Nephron (organoid): ENCODE measurements at regions not wholly inside any gene's neighbourhood (a gene's known extent, or its start where the extent isn't known, plus 50 kb on each side); places are given as distances from the start of the nearest gene placed in this dataset.

Experiments used
- H3K27ac Mint-ChIP-seq, 3 experiments: 2 replicates each; pipeline ENCODE4 v1.8.0; 2020; ENCODE audit warnings: mixed read lengths in 3 of 3, mild to moderate bottlenecking in 2 of 3, moderate library complexity in 1 of 3
- H3K27me3 Mint-ChIP-seq: 2 replicates; pipeline ENCODE4 v1.8.0; 2021; ENCODE audit warnings: low read depth, mild to moderate bottlenecking, moderate library complexity, mixed read lengths
- H3K36me3 Mint-ChIP-seq: 2 replicates; pipeline ENCODE4 v1.8.0; 2020; ENCODE audit warnings: low read depth, mixed read lengths
- H3K4me1 Mint-ChIP-seq: 2 replicates; pipeline ENCODE4 v1.8.0; 2020; ENCODE audit warnings: mixed read lengths
- H3K4me3 Mint-ChIP-seq, 3 experiments: 2 replicates each; pipeline ENCODE4 v1.8.0; 2020; ENCODE audit warnings: mild to moderate bottlenecking in 3 of 3, mixed read lengths in 3 of 3, moderate library complexity in 2 of 3
- H3K9me3 Mint-ChIP-seq: 2 replicates; pipeline ENCODE4 v1.8.0; 2020; ENCODE audit warnings: mixed read lengths
- CTCF ChIP-seq, 3 experiments: fragments of 200-600 bp; sonication (generic); IDR thresholded peaks; one replicate each; pipeline ENCODE4 v1.5.0; 2021; ENCODE audit warnings: antibody characterized with exemption in 3 of 3; ENCODE audit not compliant: unreplicated experiment in 3 of 3

GRCh38 chr5:10125116-10125515, 124.6 kb downstream of the ATPSCKMT start:
- Mint-ChIP-seq H3K4me1 (peaks cover 9% of the 10 kb centered on the region), H3K27me3 (no peaks in the 10 kb centered on the region), H3K36me3 (no peaks in the 10 kb centered on the region), H3K9me3 (no peaks in the 10 kb centered on the region), H3K4me3 (no peak overlapping the region), H3K27ac (no peak overlapping the region)
- TF ChIP-seq CTCF (IDR thresholded peaks at IDR 0.05; ENCODE audit: unreplicated experiment in 3 of 3), result no peak

GRCh38 chr5:10124287-10124686, 125.4 kb downstream of the ATPSCKMT start:
- peaks cover 2% of the 10 kb centered on the region for H3K9me3 Mint-ChIP-seq
- H3K36me3 Mint-ChIP-seq, result no peaks in the 10 kb centered on the region
- no peak overlapping the region for H3K4me3 Mint-ChIP-seq
- H3K4me1 Mint-ChIP-seq, result peaks cover 9% of the 10 kb centered on the region
- no peak for TF ChIP-seq CTCF (IDR thresholded peaks at IDR 0.05; ENCODE audit: unreplicated experiment in 3 of 3)
- no peaks in the 10 kb centered on the region for H3K27me3 Mint-ChIP-seq
- no peak overlapping the region for H3K27ac Mint-ChIP-seq

GRCh38 chr5:10123254-10123989, 126.3 kb downstream of the ATPSCKMT start:
- Mint-ChIP-seq H3K36me3 (no peaks in the 10 kb centered on the region), H3K9me3 (peaks cover 2% of the 10 kb centered on the region), H3K27me3 (no peaks in the 10 kb centered on the region), H3K4me3 (no peak overlapping the region), H3K4me1 (peaks cover 9% of the 10 kb centered on the region), H3K27ac (no peak overlapping the region)
- TF ChIP-seq CTCF (IDR thresholded peaks at IDR 0.05; ENCODE audit: unreplicated experiment in 3 of 3), result no peak

- peaks cover 9% of the 10 kb centered on the region for H3K4me1 Mint-ChIP-seq
- H3K27me3 Mint-ChIP-seq, result no peaks in the 10 kb centered on the region
- no peak overlapping the region for H3K27ac Mint-ChIP-seq
- no peaks in the 10 kb centered on the region for H3K36me3 Mint-ChIP-seq
- H3K9me3 Mint-ChIP-seq, result peaks cover 5% of the 10 kb centered on the region
- H3K4me3 Mint-ChIP-seq, result no peak overlapping the region
- no peak for TF ChIP-seq CTCF (IDR thresholded peaks at IDR 0.05; ENCODE audit: unreplicated experiment in 3 of 3)
These were observed 127.5 kb downstream of the ATPSCKMT start for GRCh38 chr5:10122076-10122726.

GRCh38 chr5:10120934-10121333, 128.8 kb downstream of the ATPSCKMT start:
- TF ChIP-seq CTCF (IDR thresholded peaks at IDR 0.05; ENCODE audit: unreplicated experiment in 3 of 3), result no peak
- Mint-ChIP-seq H3K9me3 (peaks cover 5% of the 10 kb centered on the region), H3K4me3 (no peak overlapping the region), H3K27ac (no peak overlapping the region), H3K4me1 (peaks cover 9% of the 10 kb centered on the region), H3K27me3 (no peaks in the 10 kb centered on the region), H3K36me3 (no peaks in the 10 kb centered on the region)

GRCh38 chr5:10118150-10118549, 131.5 kb downstream of the ATPSCKMT start:
- Mint-ChIP-seq H3K4me1 (no peaks in the 10 kb centered on the region), H3K4me3 (no peak overlapping the region), H3K9me3 (peaks cover 5% of the 10 kb centered on the region), H3K36me3 (no peaks in the 10 kb centered on the region), H3K27ac (peak overlapping the region in 1 of 3 experiments; percentile 10), H3K27me3 (no peaks in the 10 kb centered on the region)
- TF ChIP-seq CTCF (IDR thresholded peaks at IDR 0.05; ENCODE audit: unreplicated experiment in 3 of 3), result no peak
